ENCODE measurements at regions not wholly inside any gene's neighbourhood (a gene's known extent, or its start where the extent isn't known, plus 50 kb on each side); places are given as distances from the start of the nearest gene placed in this dataset.
"Not testable (repeated sequence)": the region's sequence is repeated elsewhere in the genome, so short reads cannot be mapped to it uniquely, and the experiment has no call there.

GRCh38 chr1:185656663-185657062 is 77.5 kb upstream of the HMCN1 start:
- Mint-ChIP-seq H3K9me3 (peaks cover 0 to 8% (median 0%) of the 10 kb centered on the region in 9 donors), H3K4me3 (no peak overlapping the region), H3K27me3 (no peaks in the 10 kb centered on the region), H3K27ac (peak overlapping the region in 1 of 10 donors; percentile 80), H3K4me1 (peaks cover 0 to 1% (median 0%) of the 10 kb centered on the region in 4 donors), H3K36me3 (no peaks in the 10 kb centered on the region)
- POLR2A ChIA-PET = no interaction called here
- DNase-seq (no peak), ATAC-seq (no peak)

- H3K27ac Mint-ChIP-seq = peak overlapping the region in 1 of 10 donors; percentile 8
- DNase-seq (no peak), ATAC-seq (no peak)
- POLR2A ChIA-PET = interaction anchor here (0.7 kb wide), 2 partner anchors 20 to 338 kb away, joined by 3 read pairs; partner anchors contain the start of gene IVNS1ABP
- peaks cover 0 to 5% (median 2%) of the 10 kb centered on the region in 4 donors for H3K4me1 Mint-ChIP-seq
- no peaks in the 10 kb centered on the region for H3K36me3 Mint-ChIP-seq
- H3K27me3 Mint-ChIP-seq = no peaks in the 10 kb centered on the region
- peaks cover 0 to 8% (median 0%) of the 10 kb centered on the region in 9 donors for H3K9me3 Mint-ChIP-seq
- no peak overlapping the region for H3K4me3 Mint-ChIP-seq
Measured at GRCh38 chr1:185654952-185655314, 79.3 kb upstream of the HMCN1 start.

GRCh38 chr1:185654199-185654951 is 79.8 kb upstream of the HMCN1 start:
- peaks cover 0 to 8% (median 0%) of the 10 kb centered on the region in 9 donors for H3K9me3 Mint-ChIP-seq
- no peak overlapping the region for H3K4me3 Mint-ChIP-seq
- no peaks in the 10 kb centered on the region for H3K36me3 Mint-ChIP-seq
- peaks cover 0 to 10% (median 5%) of the 10 kb centered on the region in 4 donors for H3K4me1 Mint-ChIP-seq
- H3K27ac Mint-ChIP-seq = peak overlapping the region in 2 of 10 donors; percentile 8 to 27
- H3K27me3 Mint-ChIP-seq = no peaks in the 10 kb centered on the region
- POLR2A ChIA-PET = interaction anchor here (0.7 kb wide), 1 partner anchor 20 kb away, joined by 3 read pairs; no protein-coding TSS in a partner anchor
- DNase-seq (no peak), ATAC-seq (no peak)

- Mint-ChIP-seq H3K27me3 (no peaks in the 10 kb centered on the region), H3K4me1 (peaks cover 0 to 11% (median 6%) of the 10 kb centered on the region in 4 donors), H3K4me3 (no peak overlapping the region), H3K27ac (no peak overlapping the region), H3K36me3 (no peaks in the 10 kb centered on the region), H3K9me3 (peaks cover 0 to 8% (median 0%) of the 10 kb centered on the region in 9 donors)
- no peak for ATAC-seq
- no peak for DNase-seq
- POLR2A ChIA-PET = no interaction called here
Measured at GRCh38 chr1:185653615-185654014, 80.6 kb upstream of the HMCN1 start.

GRCh38 chr1:185652348-185652747 is 81.8 kb upstream of the HMCN1 start:
- POLR2A ChIA-PET = interaction anchor here (1.9 kb wide), 1 partner anchor 336 kb away, joined by 6 read pairs; the partner anchor contains the start of gene IVNS1ABP
- Mint-ChIP-seq H3K27me3 (no peaks in the 10 kb centered on the region), H3K4me3 (no peak overlapping the region), H3K27ac (peak overlapping the region in 3 of 10 donors; percentile 43 to 64 (median 55)), H3K36me3 (no peaks in the 10 kb centered on the region), H3K9me3 (peaks cover 0 to 8% (median 0%) of the 10 kb centered on the region in 9 donors), H3K4me1 (peaks cover 9 to 24% (median 14%) of the 10 kb centered on the region in 4 donors)
- ATAC-seq = no peak
- DNase-seq = no peak

GRCh38 chr1:185650602-185651230 is 83.5 kb upstream of the HMCN1 start:
- Mint-ChIP-seq H3K27me3 (no peaks in the 10 kb centered on the region), H3K27ac (peak overlapping the region in 9 of 10 donors; percentile 0 to 64 (median 52)), H3K4me3 (no peak overlapping the region), H3K9me3 (peaks cover 0 to 8% (median 0%) of the 10 kb centered on the region in 9 donors), H3K4me1 (peaks cover 24 to 40% (median 28%) of the 10 kb centered on the region in 4 donors), H3K36me3 (no peaks in the 10 kb centered on the region)
- no peak for ATAC-seq
- DNase-seq = no peak
- POLR2A ChIA-PET = interaction anchor here (1.9 kb wide), 1 partner anchor 334 kb away, joined by 6 read pairs; the partner anchor contains the start of gene IVNS1ABP

- POLR2A ChIA-PET = interaction anchor here (2.1 kb wide), 1 partner anchor 332 kb away, joined by 12 read pairs; the partner anchor contains the start of gene IVNS1ABP
- peak in 1 of 10 donors; percentile 53 for DNase-seq
- Mint-ChIP-seq H3K27ac (peak overlapping the region in 9 of 10 donors; percentile 0 to 91 (median 57)), H3K4me1 (peaks cover 26 to 42% (median 36%) of the 10 kb centered on the region in 4 donors), H3K4me3 (no peak overlapping the region), H3K36me3 (no peaks in the 10 kb centered on the region), H3K27me3 (no peaks in the 10 kb centered on the region), H3K9me3 (peaks cover 0 to 8% (median 3%) of the 10 kb centered on the region in 9 donors)
- no peak for ATAC-seq
Measured at GRCh38 chr1:185648858-185649589, 85.2 kb upstream of the HMCN1 start.

- not testable (repeated sequence) for H3K27me3 Mint-ChIP-seq, H3K9me3 Mint-ChIP-seq, H3K36me3 Mint-ChIP-seq
- peak in 4 of 10 donors; percentile 10 to 46 (median 38) for DNase-seq
- Mint-ChIP-seq H3K27ac (peak overlapping the region; percentile 61 to 93 (median 84)), H3K4me3 (peak overlapping the region in 9 of 10 donors; percentile 19 to 75 (median 53)), H3K4me1 (peaks cover 29 to 42% (median 36%) of the 10 kb centered on the region in 4 donors)
- ATAC-seq = peak; percentile 78 to 81
- POLR2A ChIA-PET = interaction anchor here (1.2 to 2.1 kb wide), 4 partner anchors 23 to 330 kb away, joined by 3 to 12 read pairs (median 4); partner anchors contain the start of gene IVNS1ABP
Measured at GRCh38 chr1:185647597-185648267, 86.5 kb upstream of the HMCN1 start.

GRCh38 chr1:185646202-185646683 is 87.9 kb upstream of the HMCN1 start:
- POLR2A ChIA-PET = interaction anchor here (0.6 to 1.6 kb wide), 5 partner anchors 24 to 489 kb away, joined by 3 to 7 read pairs (median 3); partner anchors contain the start of gene SWT1
- no peak for ATAC-seq
- peak overlapping the region in 8 of 10 donors; percentile 61 to 93 (median 80) for H3K27ac Mint-ChIP-seq
- peak overlapping the region in 7 of 10 donors; percentile 20 to 62 (median 52) for H3K4me3 Mint-ChIP-seq
- H3K36me3 Mint-ChIP-seq = peaks cover 0 to 2% (median 0%) of the 10 kb centered on the region in 3 donors
- no peak for DNase-seq
- H3K9me3 Mint-ChIP-seq = peaks cover 0 to 5% (median 2%) of the 10 kb centered on the region in 9 donors
- H3K27me3 Mint-ChIP-seq = no peaks in the 10 kb centered on the region
- H3K4me1 Mint-ChIP-seq = peaks cover 29 to 42% (median 36%) of the 10 kb centered on the region in 4 donors

GRCh38 chr1:185645686-185646085 is 88.5 kb upstream of the HMCN1 start:
- POLR2A ChIA-PET = interaction anchor here (0.6 to 1.4 kb wide), 6 partner anchors 20 to 488 kb away, joined by 3 to 7 read pairs (median 3); partner anchors contain the start of gene SWT1
- DNase-seq (no peak), ATAC-seq (no peak)
- Mint-ChIP-seq H3K4me1 (peaks cover 29 to 42% (median 36%) of the 10 kb centered on the region in 4 donors), H3K27ac (peak overlapping the region in 4 of 10 donors; percentile 61 to 89 (median 78)), H3K4me3 (no peak overlapping the region), H3K9me3 (peaks cover 0 to 5% (median 2%) of the 10 kb centered on the region in 9 donors), H3K27me3 (no peaks in the 10 kb centered on the region), H3K36me3 (peaks cover 0 to 2% (median 0%) of the 10 kb centered on the region in 3 donors)

GRCh38 chr1:185645162-185645640 is 89.0 kb upstream of the HMCN1 start:
- no peak for ATAC-seq
- Mint-ChIP-seq H3K27me3 (no peaks in the 10 kb centered on the region), H3K4me1 (peaks cover 27 to 41% (median 36%) of the 10 kb centered on the region in 4 donors), H3K27ac (peak overlapping the region in 2 of 10 donors; percentile 49 to 61), H3K36me3 (peaks cover 0 to 2% (median 0%) of the 10 kb centered on the region in 3 donors), H3K9me3 (peaks cover 0 to 5% (median 2%) of the 10 kb centered on the region in 9 donors), H3K4me3 (no peak overlapping the region)
- POLR2A ChIA-PET = interaction anchor here (0.6 to 1.2 kb wide), 4 partner anchors 10 to 408 kb away, joined by 3 to 4 read pairs (median 4); no protein-coding TSS in a partner anchor
- no peak for DNase-seq
